ENCODE measurements at regions not wholly inside any gene's neighbourhood (a gene's known extent, or its start where the extent isn't known, plus 50 kb on each side); places are given as distances from the start of the nearest gene placed in this dataset.

DNA sequence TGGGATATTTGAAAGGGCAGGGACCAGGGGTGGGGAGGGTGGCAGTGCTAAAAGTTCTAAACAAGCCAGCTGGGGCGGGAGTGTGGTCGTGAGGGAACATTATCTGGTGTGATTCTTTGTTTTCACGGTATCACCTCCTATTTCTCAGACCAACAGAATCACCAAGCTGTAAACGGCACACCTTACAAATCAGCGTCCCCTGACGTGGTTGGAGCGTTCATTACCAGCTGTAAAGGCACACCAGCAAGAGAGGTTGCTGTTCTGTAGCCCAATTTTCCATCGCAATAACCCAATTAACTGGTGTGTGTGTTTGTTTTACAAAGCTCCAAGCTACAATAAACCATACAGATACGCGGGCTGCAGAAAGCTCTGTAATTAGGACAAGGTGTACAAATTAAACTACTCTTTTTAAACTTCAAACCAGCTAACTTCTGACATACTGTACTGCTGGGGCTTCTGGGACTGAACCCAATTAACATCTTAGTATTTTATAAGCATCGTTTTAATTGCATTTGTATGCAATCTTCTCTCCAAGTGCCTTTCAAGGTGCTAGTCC is 303.6 kb upstream of the CLINT1 start:
- Mint-ChIP-seq H3K27me3 (ENCODE audit: unreplicated experiment) (no peaks in the 10 kb centered on the region), H3K4me3 (ENCODE audit: unreplicated experiment) (no peak overlapping the region), H3K36me3 (ENCODE audit: unreplicated experiment) (no peaks in the 10 kb centered on the region), H3K4me1 (ENCODE audit: low read depth, unreplicated experiment) (peaks cover 2% of the 10 kb centered on the region), H3K9me3 (ENCODE audit: unreplicated experiment) (no peaks in the 10 kb centered on the region), H3K27ac (ENCODE audit: unreplicated experiment) (no peak overlapping the region)
- DNase-seq: no peak
- TF ChIP-seq, protein P1, sequence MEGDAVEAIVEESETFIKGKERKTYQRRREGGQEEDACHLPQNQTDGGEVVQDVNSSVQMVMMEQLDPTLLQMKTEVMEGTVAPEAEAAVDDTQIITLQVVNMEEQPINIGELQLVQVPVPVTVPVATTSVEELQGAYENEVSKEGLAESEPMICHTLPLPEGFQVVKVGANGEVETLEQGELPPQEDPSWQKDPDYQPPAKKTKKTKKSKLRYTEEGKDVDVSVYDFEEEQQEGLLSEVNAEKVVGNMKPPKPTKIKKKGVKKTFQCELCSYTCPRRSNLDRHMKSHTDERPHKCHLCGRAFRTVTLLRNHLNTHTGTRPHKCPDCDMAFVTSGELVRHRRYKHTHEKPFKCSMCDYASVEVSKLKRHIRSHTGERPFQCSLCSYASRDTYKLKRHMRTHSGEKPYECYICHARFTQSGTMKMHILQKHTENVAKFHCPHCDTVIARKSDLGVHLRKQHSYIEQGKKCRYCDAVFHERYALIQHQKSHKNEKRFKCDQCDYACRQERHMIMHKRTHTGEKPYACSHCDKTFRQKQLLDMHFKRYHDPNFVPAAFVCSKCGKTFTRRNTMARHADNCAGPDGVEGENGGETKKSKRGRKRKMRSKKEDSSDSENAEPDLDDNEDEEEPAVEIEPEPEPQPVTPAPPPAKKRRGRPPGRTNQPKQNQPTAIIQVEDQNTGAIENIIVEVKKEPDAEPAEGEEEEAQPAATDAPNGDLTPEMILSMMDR (IDR thresholded peaks at IDR 0.05; ENCODE audit: partially characterized antibody, unreplicated experiment): no peak

DNA sequence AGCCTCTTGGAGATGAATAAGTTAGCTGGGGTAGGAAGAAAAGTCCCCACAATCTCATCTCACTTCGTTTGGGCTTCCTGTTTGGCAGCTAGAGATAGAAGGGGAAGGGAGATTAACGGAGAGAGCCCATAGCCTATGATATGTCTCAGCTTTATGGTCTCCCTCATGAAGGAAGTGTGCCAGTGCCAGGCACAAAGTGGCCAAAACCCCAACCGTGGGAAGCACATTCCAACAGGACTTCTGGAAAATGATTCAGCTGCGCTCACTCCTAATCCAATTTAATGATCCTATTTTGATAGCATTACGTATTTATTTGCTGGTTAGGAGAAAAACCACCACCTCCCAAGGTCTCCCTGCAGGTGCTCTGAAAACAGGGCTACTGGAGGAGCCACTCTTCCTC is 303.1 kb upstream of the CLINT1 start:
- TF ChIP-seq, protein P1 (IDR thresholded peaks at IDR 0.05; ENCODE audit: partially characterized antibody, unreplicated experiment): no peak
- DNase-seq: no peak
- Mint-ChIP-seq H3K9me3 (ENCODE audit: unreplicated experiment) (no peaks in the 10 kb centered on the region), H3K27ac (ENCODE audit: unreplicated experiment) (no peak overlapping the region), H3K27me3 (ENCODE audit: unreplicated experiment) (no peaks in the 10 kb centered on the region), H3K4me3 (ENCODE audit: unreplicated experiment) (no peak overlapping the region), H3K36me3 (ENCODE audit: unreplicated experiment) (no peaks in the 10 kb centered on the region), H3K4me1 (ENCODE audit: low read depth, unreplicated experiment) (peaks cover 2% of the 10 kb centered on the region)

DNA sequence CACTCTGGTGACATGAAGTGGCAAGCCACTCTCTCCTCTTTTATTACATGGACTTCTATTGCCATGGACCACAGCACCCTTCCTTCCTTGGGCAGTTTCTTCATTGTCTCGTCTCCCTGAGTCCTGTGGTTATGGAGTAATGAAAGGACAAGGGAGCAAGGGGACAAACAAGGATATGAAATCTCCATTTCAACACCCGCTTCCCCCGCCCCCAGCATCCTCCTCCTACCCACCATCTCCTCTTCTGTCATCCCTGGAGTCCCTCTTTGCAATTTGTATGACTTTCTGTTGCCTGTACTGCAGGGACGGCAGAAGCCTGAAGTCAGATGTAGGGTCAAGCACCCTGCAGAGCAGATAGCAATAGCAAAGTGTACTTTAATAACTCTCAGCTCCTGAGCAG is 300.7 kb upstream of the CLINT1 start:
- no peak for DNase-seq
- no peak overlapping the region for H3K27ac Mint-ChIP-seq (ENCODE audit: unreplicated experiment)
- no peak overlapping the region for H3K4me3 Mint-ChIP-seq (ENCODE audit: unreplicated experiment)
- H3K9me3 Mint-ChIP-seq (ENCODE audit: unreplicated experiment): no peaks in the 10 kb centered on the region
- peaks cover 2% of the 10 kb centered on the region for H3K4me1 Mint-ChIP-seq (ENCODE audit: low read depth, unreplicated experiment)
- TF ChIP-seq, protein P1 (IDR thresholded peaks at IDR 0.05; ENCODE audit: partially characterized antibody, unreplicated experiment): no peak
- H3K27me3 Mint-ChIP-seq (ENCODE audit: unreplicated experiment): no peaks in the 10 kb centered on the region
- H3K36me3 Mint-ChIP-seq (ENCODE audit: unreplicated experiment): no peaks in the 10 kb centered on the region

DNA sequence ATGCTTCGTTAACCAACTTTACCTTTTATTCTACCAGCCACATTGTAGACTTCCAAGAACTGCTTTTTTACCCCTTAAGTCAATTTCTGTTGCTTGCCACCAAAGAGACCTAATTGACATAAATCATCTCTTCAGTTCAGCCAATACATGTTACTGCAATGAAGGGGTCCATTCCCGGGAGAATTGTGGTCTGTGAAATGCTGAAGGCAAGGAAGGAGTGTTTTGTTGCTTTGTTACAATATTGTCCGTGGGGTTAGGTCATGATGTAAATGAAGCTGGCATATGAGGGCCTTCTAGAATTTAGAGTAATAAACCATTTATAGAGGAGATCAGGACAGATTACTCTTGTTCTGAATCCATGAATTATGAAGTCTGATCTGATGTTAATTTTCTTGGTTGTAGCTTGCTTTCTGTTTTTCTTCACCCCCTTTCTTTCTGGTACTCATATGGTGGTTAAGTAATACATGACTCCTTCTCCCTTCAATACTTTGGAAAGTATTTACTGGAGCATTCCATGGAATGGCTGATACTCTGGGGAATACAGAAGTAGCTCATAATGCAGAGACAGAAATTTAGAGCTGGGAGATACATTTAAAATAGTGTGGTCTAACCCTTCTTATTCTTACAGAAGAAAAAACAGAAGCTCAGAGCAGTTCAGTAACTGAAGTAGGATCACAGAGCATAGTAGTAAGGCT is 297.0 kb upstream of the CLINT1 start:
- Mint-ChIP-seq H3K9me3 (ENCODE audit: unreplicated experiment) (no peaks in the 10 kb centered on the region), H3K27ac (ENCODE audit: unreplicated experiment) (no peak overlapping the region), H3K27me3 (ENCODE audit: unreplicated experiment) (peaks cover 1% of the 10 kb centered on the region), H3K4me1 (ENCODE audit: low read depth, unreplicated experiment) (peaks cover 2% of the 10 kb centered on the region), H3K4me3 (ENCODE audit: unreplicated experiment) (no peak overlapping the region), H3K36me3 (ENCODE audit: unreplicated experiment) (no peaks in the 10 kb centered on the region)
- TF ChIP-seq, protein P1 (IDR thresholded peaks at IDR 0.05; ENCODE audit: partially characterized antibody, unreplicated experiment): no peak
- DNase-seq: no peak

DNA sequence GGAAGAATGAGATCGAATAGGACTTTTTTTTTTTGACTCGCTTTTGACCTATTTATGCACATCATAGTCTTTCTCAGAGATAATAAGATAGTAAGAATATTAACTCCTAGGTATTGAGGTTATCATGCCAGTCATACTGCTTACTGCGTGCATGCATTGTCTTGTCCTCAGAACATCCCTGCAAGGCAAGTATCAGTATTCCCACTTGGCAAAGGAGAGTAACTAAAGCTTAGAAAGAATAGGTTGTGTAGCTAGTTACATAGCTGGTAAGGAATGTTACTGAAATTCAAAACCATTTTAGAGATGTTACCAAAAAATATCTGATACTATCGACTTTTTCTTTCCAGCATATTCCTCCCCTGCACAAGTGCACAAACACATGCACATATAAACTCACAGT is 296.1 kb upstream of the CLINT1 start:
- Mint-ChIP-seq H3K36me3 (ENCODE audit: unreplicated experiment) (no peaks in the 10 kb centered on the region), H3K4me1 (ENCODE audit: low read depth, unreplicated experiment) (peaks cover 2% of the 10 kb centered on the region), H3K9me3 (ENCODE audit: unreplicated experiment) (no peaks in the 10 kb centered on the region), H3K27me3 (ENCODE audit: unreplicated experiment) (peaks cover 1% of the 10 kb centered on the region), H3K4me3 (ENCODE audit: unreplicated experiment) (no peak overlapping the region), H3K27ac (ENCODE audit: unreplicated experiment) (no peak overlapping the region)
- DNase-seq: no peak
- TF ChIP-seq, protein P1 (IDR thresholded peaks at IDR 0.05; ENCODE audit: partially characterized antibody, unreplicated experiment): no peak

Data from glutamatergic neuron (in vitro differentiated cells).